ENCODE measurements at regions not wholly inside any gene's neighbourhood (a gene's known extent, or its start where the extent isn't known, plus 50 kb on each side); places are given as distances from the start of the nearest gene placed in this dataset.
"Not testable (repeated sequence)": the region's sequence is repeated elsewhere in the genome, so short reads cannot be mapped to it uniquely, and the experiment has no call there.

- DNase-seq, result no peak
Observed at GRCh38 chr3:82000350-82000749, 238.9 kb upstream of the GBE1 start.

- DNase-seq, result no peak
Observed at GRCh38 chr3:81998907-81999306, 237.5 kb upstream of the GBE1 start.

GRCh38 chr3:81998139-81998755, 236.8 kb upstream of the GBE1 start:
- no peak for DNase-seq

GRCh38 chr3:81997390-81997789, 235.9 kb upstream of the GBE1 start:
- no peak for DNase-seq

- DNase-seq, result no peak
Observed at GRCh38 chr3:81995329-81995728, 233.9 kb upstream of the GBE1 start.

GRCh38 chr3:81989758-81990157, 228.3 kb upstream of the GBE1 start:
- no peak for DNase-seq

- DNase-seq, result no peak
Observed at GRCh38 chr3:81989274-81989673, 227.8 kb upstream of the GBE1 start.

GRCh38 chr3:81987412-81987811, 226.0 kb upstream of the GBE1 start:
- not testable (repeated sequence) for DNase-seq

- DNase-seq, result no peak
Observed at GRCh38 chr3:81985996-81986723, 224.7 kb upstream of the GBE1 start.

- no peak for DNase-seq
Observed at GRCh38 chr3:81983382-81983781, 221.9 kb upstream of the GBE1 start.

- DNase-seq, result no peak
Observed at GRCh38 chr3:81980596-81981494, 219.4 kb upstream of the GBE1 start.

- no peak for DNase-seq
Observed at GRCh38 chr3:81974751-81975150, 213.3 kb upstream of the GBE1 start.

GRCh38 chr3:81968658-81969057, 207.2 kb upstream of the GBE1 start:
- DNase-seq, result no peak

- no peak for DNase-seq
Observed at GRCh38 chr3:81967393-81967792, 205.9 kb upstream of the GBE1 start.

- no peak for DNase-seq
Observed at GRCh38 chr3:81965696-81966095, 204.3 kb upstream of the GBE1 start.

GRCh38 chr3:81962396-81962795, 201.0 kb upstream of the GBE1 start:
- DNase-seq, result no peak

GRCh38 chr3:81958972-81959640, 197.7 kb upstream of the GBE1 start:
- DNase-seq, result no peak

- DNase-seq, result no peak
Observed at GRCh38 chr3:81955878-81956277, 194.4 kb upstream of the GBE1 start.

- DNase-seq, result no peak
Observed at GRCh38 chr3:81953111-81953510, 191.7 kb upstream of the GBE1 start.

- DNase-seq, result no peak
Observed at GRCh38 chr3:81952141-81952540, 190.7 kb upstream of the GBE1 start.

- DNase-seq, result no peak
Observed at GRCh38 chr3:81951636-81952035, 190.2 kb upstream of the GBE1 start.

- DNase-seq, result no peak
Observed at GRCh38 chr3:81951106-81951505, 189.7 kb upstream of the GBE1 start.

GRCh38 chr3:81947359-81947758, 185.9 kb upstream of the GBE1 start:
- DNase-seq, result no peak
